OCI-LY7 (cell line): ENCODE measurements at regions not wholly inside any gene's neighbourhood (a gene's known extent, or its start where the extent isn't known, plus 50 kb on each side); places are given as distances from the start of the nearest gene placed in this dataset.

ENCODE experiments used
- EZH2phosphoT487 ChIP-seq: fragments of 200-600 bp; sonication (generic); IDR thresholded peaks from 2 replicates; pipeline ENCODE4 v1.6.1; 2018; ENCODE audit warnings: low read depth, borderline replicate concordance, mild to moderate bottlenecking, mixed run types, antibody characterized with exemption, low read length, moderate library complexity, mixed read lengths
- TF ChIP-seq, protein P1 (sequence below): fragments of 200-600 bp; sonication (generic); conservative IDR thresholded peaks from 2 replicates; pipeline ENCODE4 v1.5.1; 2014; ENCODE audit warnings: mild to moderate bottlenecking, antibody characterized with exemption, low read length, moderate library complexity, mixed read lengths

DNA sequence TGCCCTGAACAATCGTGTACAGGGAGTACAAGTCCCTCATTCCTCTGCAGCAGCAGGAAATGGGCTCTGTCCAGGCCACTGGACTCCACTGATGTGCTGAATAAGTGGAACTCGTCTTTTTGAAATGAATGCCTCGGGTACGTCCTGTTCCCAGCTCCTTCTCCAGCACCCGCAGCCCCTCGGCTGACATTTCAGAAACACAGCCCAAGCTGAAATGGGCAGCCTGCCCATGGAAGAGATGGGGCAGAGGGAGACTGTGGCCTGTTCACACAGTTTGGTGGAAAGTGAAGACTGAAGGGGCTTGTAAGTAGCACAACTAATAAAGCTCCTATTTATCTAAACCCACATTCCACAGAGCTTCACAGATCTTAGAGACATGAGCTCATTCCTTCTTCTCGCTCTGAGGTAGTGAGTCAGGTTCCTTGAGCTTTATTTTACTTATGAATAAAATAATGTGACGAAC, 498.6 kb downstream of the TXNL1 start:
- TF ChIP-seq, protein P1, sequence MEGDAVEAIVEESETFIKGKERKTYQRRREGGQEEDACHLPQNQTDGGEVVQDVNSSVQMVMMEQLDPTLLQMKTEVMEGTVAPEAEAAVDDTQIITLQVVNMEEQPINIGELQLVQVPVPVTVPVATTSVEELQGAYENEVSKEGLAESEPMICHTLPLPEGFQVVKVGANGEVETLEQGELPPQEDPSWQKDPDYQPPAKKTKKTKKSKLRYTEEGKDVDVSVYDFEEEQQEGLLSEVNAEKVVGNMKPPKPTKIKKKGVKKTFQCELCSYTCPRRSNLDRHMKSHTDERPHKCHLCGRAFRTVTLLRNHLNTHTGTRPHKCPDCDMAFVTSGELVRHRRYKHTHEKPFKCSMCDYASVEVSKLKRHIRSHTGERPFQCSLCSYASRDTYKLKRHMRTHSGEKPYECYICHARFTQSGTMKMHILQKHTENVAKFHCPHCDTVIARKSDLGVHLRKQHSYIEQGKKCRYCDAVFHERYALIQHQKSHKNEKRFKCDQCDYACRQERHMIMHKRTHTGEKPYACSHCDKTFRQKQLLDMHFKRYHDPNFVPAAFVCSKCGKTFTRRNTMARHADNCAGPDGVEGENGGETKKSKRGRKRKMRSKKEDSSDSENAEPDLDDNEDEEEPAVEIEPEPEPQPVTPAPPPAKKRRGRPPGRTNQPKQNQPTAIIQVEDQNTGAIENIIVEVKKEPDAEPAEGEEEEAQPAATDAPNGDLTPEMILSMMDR = no peak
- TF ChIP-seq EZH2phosphoT487 = no peak
